ENCODE measurements at regions not wholly inside any gene's neighbourhood (a gene's known extent, or its start where the extent isn't known, plus 50 kb on each side); places are given as distances from the start of the nearest gene placed in this dataset.

DNA sequence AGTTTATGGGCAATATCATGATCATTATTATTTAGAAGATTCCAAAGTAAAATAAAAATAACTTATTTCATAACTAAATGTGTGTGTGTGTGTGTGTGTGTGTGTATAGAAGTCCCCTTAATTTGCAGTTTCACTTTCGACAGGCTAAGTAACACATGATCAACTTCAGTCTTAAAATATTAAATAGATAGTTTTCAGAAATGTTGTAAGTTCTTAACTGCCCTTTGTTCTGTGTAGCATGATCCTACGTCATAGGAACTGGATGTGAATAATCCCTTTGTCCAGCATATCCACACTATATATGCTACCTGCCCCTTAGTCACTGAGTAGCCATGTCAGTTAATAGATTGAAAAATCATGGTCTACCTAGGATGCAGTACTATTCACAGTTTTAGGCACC lies 1863.5 kb upstream of the PCDH20 start:
- TF ChIP-seq GATA3 (IDR thresholded peaks at IDR 0.05; ENCODE audit: low read depth, low read length) (no peak), GATA2 (IDR thresholded peaks at IDR 0.05; ENCODE audit: low read depth, low read length) (no peak)
